ENCODE measurements at regions not wholly inside any gene's neighbourhood (a gene's known extent, or its start where the extent isn't known, plus 50 kb on each side); places are given as distances from the start of the nearest gene placed in this dataset.

DNA sequence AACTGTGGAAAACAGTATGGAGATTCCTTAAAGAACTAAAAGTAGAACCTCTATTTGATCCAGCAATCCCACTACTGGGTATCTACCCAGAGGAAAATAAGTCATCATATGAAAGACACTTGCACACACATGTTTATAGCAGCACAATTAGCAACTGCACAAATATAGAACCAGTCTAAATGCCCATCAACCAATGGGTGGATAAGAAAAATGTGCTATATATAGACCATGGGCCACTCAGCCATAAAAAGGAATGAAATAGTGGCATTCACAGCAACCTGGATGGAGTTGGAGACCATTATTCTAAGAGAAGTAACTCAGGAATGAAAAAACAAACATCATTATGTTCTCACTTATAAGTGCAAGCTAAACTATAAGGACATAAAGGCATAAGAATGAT is 105.0 kb upstream of the PGBD5 start:
- TF ChIP-seq, protein P1, sequence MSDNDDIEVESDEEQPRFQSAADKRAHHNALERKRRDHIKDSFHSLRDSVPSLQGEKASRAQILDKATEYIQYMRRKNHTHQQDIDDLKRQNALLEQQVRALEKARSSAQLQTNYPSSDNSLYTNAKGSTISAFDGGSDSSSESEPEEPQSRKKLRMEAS (IDR thresholded peaks at IDR 0.05; ENCODE audit: low read depth) = no peak
- TF ChIP-seq TCF12 (IDR thresholded peaks at IDR 0.05) (no peak), GATA2 (CRISPR knock-in tag; IDR thresholded peaks at IDR 0.05) (no peak), RXRA (IDR thresholded peaks at IDR 0.05; ENCODE audit: borderline replicate concordance, low read depth) (no peak), RCOR1 (IDR thresholded peaks at IDR 0.05; ENCODE audit: low read length) (no peak), JUND (IDR thresholded peaks at IDR 0.05) (no peak), EZH2phosphoT487 (IDR thresholded peaks at IDR 0.05; ENCODE audit: borderline replicate concordance, low read depth) (no peak), RFX5 (IDR thresholded peaks at IDR 0.05; ENCODE audit: low read length) (no peak), GABPA (IDR thresholded peaks at IDR 0.05; ENCODE audit: low read depth) (no peak), MXI1 (IDR thresholded peaks at IDR 0.05; ENCODE audit: low read depth, low read length) (no peak), POLR2AphosphoS5 (IDR thresholded peaks at IDR 0.05; ENCODE audit: low read depth, low read length) (no peak), ELF1 (IDR thresholded peaks at IDR 0.05) (no peak), REST (IDR thresholded peaks at IDR 0.05; ENCODE audit: low read depth, low read length) (no peak)
- TF ChIP-seq, protein P2, sequence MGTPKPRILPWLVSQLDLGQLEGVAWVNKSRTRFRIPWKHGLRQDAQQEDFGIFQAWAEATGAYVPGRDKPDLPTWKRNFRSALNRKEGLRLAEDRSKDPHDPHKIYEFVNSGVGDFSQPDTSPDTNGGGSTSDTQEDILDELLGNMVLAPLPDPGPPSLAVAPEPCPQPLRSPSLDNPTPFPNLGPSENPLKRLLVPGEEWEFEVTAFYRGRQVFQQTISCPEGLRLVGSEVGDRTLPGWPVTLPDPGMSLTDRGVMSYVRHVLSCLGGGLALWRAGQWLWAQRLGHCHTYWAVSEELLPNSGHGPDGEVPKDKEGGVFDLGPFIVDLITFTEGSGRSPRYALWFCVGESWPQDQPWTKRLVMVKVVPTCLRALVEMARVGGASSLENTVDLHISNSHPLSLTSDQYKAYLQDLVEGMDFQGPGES (IDR thresholded peaks at IDR 0.05; ENCODE audit: low read depth, low read length) = no peak
- TF ChIP-seq, protein P3, sequence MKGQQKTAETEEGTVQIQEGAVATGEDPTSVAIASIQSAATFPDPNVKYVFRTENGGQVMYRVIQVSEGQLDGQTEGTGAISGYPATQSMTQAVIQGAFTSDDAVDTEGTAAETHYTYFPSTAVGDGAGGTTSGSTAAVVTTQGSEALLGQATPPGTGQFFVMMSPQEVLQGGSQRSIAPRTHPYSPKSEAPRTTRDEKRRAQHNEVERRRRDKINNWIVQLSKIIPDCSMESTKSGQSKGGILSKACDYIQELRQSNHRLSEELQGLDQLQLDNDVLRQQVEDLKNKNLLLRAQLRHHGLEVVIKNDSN (IDR thresholded peaks at IDR 0.05; ENCODE audit: borderline replicate concordance, low read depth) = no peak
- no peaks in the 10 kb centered on the region for H3K9me2 ChIP-seq
- no peaks in the 10 kb centered on the region for H3F3A ChIP-seq (replicated peaks; ENCODE audit: insufficient read depth)
- no peak overlapping the region for H2AFZ ChIP-seq (ENCODE audit: low read depth)
- no peaks in the 10 kb centered on the region for H3K36me3 ChIP-seq (replicated peaks in 1 of 2; ENCODE audit: control insufficient read depth in 1 of 2, insufficient read depth in 2 of 2, low read length in 1 of 2)
- H3K27me3 ChIP-seq (ENCODE audit: insufficient read depth) = no peaks in the 10 kb centered on the region
- no peak overlapping the region for H3K9ac ChIP-seq
- CTCF ChIA-PET = no interaction called here
- H4K20me1 ChIP-seq (ENCODE audit: insufficient read depth) = no peaks in the 10 kb centered on the region
- peaks cover 3% of the 10 kb centered on the region; the same call in 1 of the 2 replicates for H3K9me3 ChIP-seq
- no peak for DNase-seq
- no peaks in the 10 kb centered on the region for H3K79me2 ChIP-seq (ENCODE audit: insufficient read depth)
- no peak overlapping the region for H3K4me3 ChIP-seq (ENCODE audit: low read depth in 2 of 2, low read length in 1 of 2)
- H3K27ac ChIP-seq (ENCODE audit: low read depth in 2 of 2, low read length in 1 of 2) = no peak overlapping the region
- H3K4me1 ChIP-seq (ENCODE audit: control insufficient read depth in 1 of 2, insufficient read depth in 2 of 2, low read depth in 1 of 2, low read length in 1 of 2) = no peaks in the 10 kb centered on the region
- POLR2A ChIA-PET = no interaction called here
- H3K4me2 ChIP-seq = no peak overlapping the region
